MCF 10A (cell line): ENCODE measurements at regions not wholly inside any gene's neighbourhood (a gene's known extent, or its start where the extent isn't known, plus 50 kb on each side); places are given as distances from the start of the nearest gene placed in this dataset.

ENCODE experiments used
- BruUV-seq: library from RNA; stranded (reverse); fragments of 400-500 nt; replicated peaks from 2 replicates; lab custom pipeline; 2021; lab: Mats Ljungman, UMichigan
- CTCF ChIA-PET: fragments of 300-600 bp; sonication (Branson Sonifier 250); formaldehyde crosslinking; extraction: SDS; loops from one replicate; lab custom pipeline; 2021; ENCODE audit warnings: antibody characterized with exemption, inconsistent platforms; lab: Yijun Ruan, JAX
- POLR2A ChIA-PET: fragments of 300-600, 350-650 bp; sonication (Branson Sonifier 250); formaldehyde crosslinking; extraction: SDS; loops from one replicate; lab custom pipeline; 2020; ENCODE audit warnings: antibody characterized with exemption, inconsistent platforms; lab: Yijun Ruan, JAX
- DNase-seq: peaks from one replicate; pipeline ENCODE4 v3.0.0-alpha.2; 2018; ENCODE audit not compliant: unreplicated experiment
- H3K27ac Mint-ChIP-seq: one replicate; pipeline ENCODE4 v1.8.0; 2022; ENCODE audit warnings: mild to moderate bottlenecking, low read depth, mixed read lengths; ENCODE audit not compliant: unreplicated experiment
- H3K27me3 Mint-ChIP-seq: one replicate; pipeline ENCODE4 v1.8.0; 2022; ENCODE audit warnings: mixed read lengths; ENCODE audit not compliant: insufficient read depth, unreplicated experiment
- H3K36me3 Mint-ChIP-seq: one replicate; pipeline ENCODE4 v1.8.0; 2022; ENCODE audit warnings: mild to moderate bottlenecking, moderate library complexity, mixed read lengths; ENCODE audit not compliant: insufficient read depth, unreplicated experiment
- H3K4me1 Mint-ChIP-seq: one replicate; pipeline ENCODE4 v1.8.0; 2022; ENCODE audit warnings: mixed read lengths; ENCODE audit not compliant: insufficient read depth, unreplicated experiment
- H3K4me3 Mint-ChIP-seq: one replicate; pipeline ENCODE4 v1.8.0; 2022; ENCODE audit warnings: mild to moderate bottlenecking, moderate library complexity, mixed read lengths; ENCODE audit not compliant: unreplicated experiment
- H3K9me3 Mint-ChIP-seq: one replicate; pipeline ENCODE4 v1.8.0; 2022; ENCODE audit warnings: mixed read lengths; ENCODE audit not compliant: unreplicated experiment
- intact Hi-C: fragments of 100-400 bp; cut with micrococcal nuclease; formaldehyde crosslinking; loops from 2 replicates; pipeline ENCODE4 v1.14.1; 2022
- TF ChIP-seq, protein P1 (sequence below): fragments of 200-600 bp; IDR thresholded peaks from one replicate; pipeline ENCODE4 v1.8.0; 2022; ENCODE audit warnings: antibody characterized with exemption, mild to moderate bottlenecking; ENCODE audit not compliant: unreplicated experiment

DNA sequence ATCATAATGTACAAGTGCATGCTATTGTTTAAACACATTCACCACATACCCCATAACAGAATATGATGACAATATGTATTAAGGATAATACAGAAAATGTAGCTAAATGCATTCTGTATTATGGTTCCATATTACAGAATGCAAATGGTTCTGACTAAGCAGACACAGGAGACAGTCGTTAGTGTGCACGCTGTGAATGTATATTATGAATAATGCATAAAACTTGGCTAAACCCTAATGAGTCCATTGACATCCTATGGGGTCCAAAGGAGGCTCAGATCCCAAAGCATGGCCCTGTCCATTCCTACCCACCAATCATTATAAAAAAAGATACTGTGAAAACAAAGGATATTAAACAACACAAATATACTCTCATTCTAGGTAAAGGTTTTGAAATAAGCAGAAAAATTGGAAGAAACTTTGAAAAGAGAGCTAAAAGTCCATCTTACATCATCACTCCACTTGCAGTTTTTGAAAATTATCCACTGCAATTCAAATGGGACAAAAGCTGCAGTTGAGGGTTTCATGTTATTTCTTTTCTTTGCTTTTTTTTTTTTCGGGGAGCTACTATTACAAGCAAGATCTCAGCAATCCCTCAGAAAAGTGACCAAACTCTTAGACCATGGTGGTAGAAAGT is 415.1 kb downstream of the BCAT1 start:
- no peak overlapping the region for H3K27ac Mint-ChIP-seq
- H3K9me3 Mint-ChIP-seq: no peaks in the 10 kb centered on the region
- BruUV-seq: no TSS peak
- H3K4me3 Mint-ChIP-seq: no peak overlapping the region
- no peaks in the 10 kb centered on the region for H3K27me3 Mint-ChIP-seq
- TF ChIP-seq, protein P1, sequence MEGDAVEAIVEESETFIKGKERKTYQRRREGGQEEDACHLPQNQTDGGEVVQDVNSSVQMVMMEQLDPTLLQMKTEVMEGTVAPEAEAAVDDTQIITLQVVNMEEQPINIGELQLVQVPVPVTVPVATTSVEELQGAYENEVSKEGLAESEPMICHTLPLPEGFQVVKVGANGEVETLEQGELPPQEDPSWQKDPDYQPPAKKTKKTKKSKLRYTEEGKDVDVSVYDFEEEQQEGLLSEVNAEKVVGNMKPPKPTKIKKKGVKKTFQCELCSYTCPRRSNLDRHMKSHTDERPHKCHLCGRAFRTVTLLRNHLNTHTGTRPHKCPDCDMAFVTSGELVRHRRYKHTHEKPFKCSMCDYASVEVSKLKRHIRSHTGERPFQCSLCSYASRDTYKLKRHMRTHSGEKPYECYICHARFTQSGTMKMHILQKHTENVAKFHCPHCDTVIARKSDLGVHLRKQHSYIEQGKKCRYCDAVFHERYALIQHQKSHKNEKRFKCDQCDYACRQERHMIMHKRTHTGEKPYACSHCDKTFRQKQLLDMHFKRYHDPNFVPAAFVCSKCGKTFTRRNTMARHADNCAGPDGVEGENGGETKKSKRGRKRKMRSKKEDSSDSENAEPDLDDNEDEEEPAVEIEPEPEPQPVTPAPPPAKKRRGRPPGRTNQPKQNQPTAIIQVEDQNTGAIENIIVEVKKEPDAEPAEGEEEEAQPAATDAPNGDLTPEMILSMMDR: no peak
- H3K36me3 Mint-ChIP-seq: no peaks in the 10 kb centered on the region
- POLR2A ChIA-PET: no interaction called here
- no peaks in the 10 kb centered on the region for H3K4me1 Mint-ChIP-seq
- intact Hi-C loops: no loop called here
- CTCF ChIA-PET: no interaction called here
- no peak for DNase-seq

DNA sequence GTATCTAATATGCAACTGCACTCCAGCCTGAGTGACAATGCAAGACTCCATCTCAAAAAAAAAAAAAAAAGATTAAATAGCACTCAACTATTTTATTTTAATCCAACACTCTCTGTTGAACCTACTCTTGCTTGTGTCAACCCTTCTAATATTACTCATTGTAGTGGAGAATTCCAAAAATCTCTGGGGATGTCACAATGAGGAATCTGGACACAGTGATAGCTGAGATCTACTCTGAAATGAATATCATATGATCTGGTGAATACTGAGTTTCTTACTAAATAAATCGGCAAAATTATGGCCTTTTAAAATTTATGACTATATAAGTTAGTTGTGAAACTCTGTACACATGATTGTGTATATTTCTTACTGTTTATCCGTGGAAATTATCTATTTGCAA is 418.2 kb downstream of the BCAT1 start:
- TF ChIP-seq, protein P1: no peak
- no peaks in the 10 kb centered on the region for H3K27me3 Mint-ChIP-seq
- no peaks in the 10 kb centered on the region for H3K36me3 Mint-ChIP-seq
- no TSS peak for BruUV-seq
- no peak for DNase-seq
- ChIA-PET CTCF (interaction anchor here (0.6 to 0.9 kb wide), 2 partner anchors 52 to 99 kb away, joined by 3 read pairs; no protein-coding TSS in a partner anchor), POLR2A (no interaction called here)
- no peak overlapping the region for H3K4me3 Mint-ChIP-seq
- H3K27ac Mint-ChIP-seq: no peak overlapping the region
- H3K4me1 Mint-ChIP-seq: no peaks in the 10 kb centered on the region
- intact Hi-C loops: no loop called here
- no peaks in the 10 kb centered on the region for H3K9me3 Mint-ChIP-seq

DNA sequence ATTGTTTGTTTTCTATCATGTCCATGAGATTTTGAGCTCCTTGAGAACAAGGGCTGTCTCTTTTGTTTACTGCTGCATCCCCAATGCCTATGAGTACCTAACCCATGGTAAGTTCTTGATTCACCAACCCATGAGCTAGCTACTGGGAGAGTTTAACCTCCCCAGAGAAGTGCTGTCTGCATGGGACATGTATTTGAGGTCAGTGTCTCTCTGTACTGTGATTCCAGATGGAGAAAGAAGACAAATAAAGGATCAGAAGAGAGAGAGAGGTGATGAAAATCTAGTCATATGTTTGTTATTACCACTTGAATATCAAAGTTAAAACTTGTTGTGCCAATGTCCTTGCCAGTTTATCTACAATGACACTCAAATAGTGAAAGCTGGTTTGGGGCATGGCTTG is 421.8 kb downstream of the BCAT1 start:
- Mint-ChIP-seq H3K27me3 (no peaks in the 10 kb centered on the region), H3K9me3 (peaks cover 15% of the 10 kb centered on the region), H3K27ac (no peak overlapping the region), H3K36me3 (no peaks in the 10 kb centered on the region), H3K4me1 (no peaks in the 10 kb centered on the region), H3K4me3 (no peak overlapping the region)
- intact Hi-C loops: no loop called here
- BruUV-seq: no TSS peak
- DNase-seq: no peak
- CTCF ChIA-PET: interaction anchor here (0.7 kb wide), 1 partner anchor 155 kb away, joined by 4 read pairs; no protein-coding TSS in a partner anchor
- TF ChIP-seq, protein P1: no peak
- POLR2A ChIA-PET: interaction anchor here (0.6 kb wide), 1 partner anchor 130 kb away, joined by 3 read pairs; no protein-coding TSS in a partner anchor

DNA sequence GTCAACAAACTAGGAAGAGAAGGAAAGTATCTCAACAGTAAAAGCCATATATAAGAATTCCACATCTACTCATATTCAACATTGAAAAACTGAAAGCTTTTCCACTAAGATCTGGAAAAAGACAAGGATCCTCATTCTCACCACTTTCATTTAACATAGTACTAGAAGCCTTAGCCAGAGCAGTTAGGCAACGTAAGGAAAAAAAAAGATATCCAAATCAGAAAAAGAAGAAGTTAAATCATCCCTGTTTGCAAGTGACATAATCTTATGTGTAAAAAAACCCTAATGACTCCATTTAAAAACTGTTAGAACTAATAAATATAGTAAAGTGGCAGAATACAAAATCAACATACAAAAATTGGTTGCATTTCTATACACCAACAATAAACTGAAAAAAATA is 426.2 kb downstream of the BCAT1 start:
- intact Hi-C loops: no loop called here
- Mint-ChIP-seq H3K27ac (no peak overlapping the region), H3K27me3 (no peaks in the 10 kb centered on the region), H3K4me1 (no peaks in the 10 kb centered on the region), H3K36me3 (no peaks in the 10 kb centered on the region), H3K9me3 (peaks cover 34% of the 10 kb centered on the region), H3K4me3 (no peak overlapping the region)
- no peak for DNase-seq
- POLR2A ChIA-PET: no interaction called here
- CTCF ChIA-PET: no interaction called here
- TF ChIP-seq, protein P1: no peak
- no TSS peak for BruUV-seq
